Upper lobe of left lung (tissue), 6 donors: ENCODE measurements at regions not wholly inside any gene's neighbourhood (a gene's known extent, or its start where the extent isn't known, plus 50 kb on each side); places are given as distances from the start of the nearest gene placed in this dataset.
A peak's percentile ranks its signal among the peaks of the same experiment; 100 is the strongest.

Experiments used
- ATAC-seq, 2 donors: fragments of 200-7000 bp; cut with Tn5 transposase; one replicate each; pipeline ENCODE4 v1.9.1; 2022; ENCODE audit warnings: mild to moderate bottlenecking in 2 of 2, moderate library complexity in 2 of 2; ENCODE audit not compliant: low FRiP score in 2 of 2
- DNase-seq, 2 donors: peaks; one replicate each; pipeline ENCODE4 v3.0.0-alpha.2; 2019 to 2020
- H3K27ac ChIP-seq, 4 donors: fragments of 200-600 bp; sonication (generic); one replicate each; pipeline ENCODE4 v1.5.1; 2016 to 2019
- H3K27me3 ChIP-seq, 4 donors: fragments of 200-600 bp; sonication (generic); one replicate each; pipeline ENCODE4 v1.5.1; 2017 to 2019
- H3K36me3 ChIP-seq, 4 donors: fragments of 200-600 bp; sonication (generic); one replicate each; pipeline ENCODE4 v1.5.1; 2016 to 2019
- H3K4me1 ChIP-seq, 4 donors: fragments of 200-600 bp; sonication (generic); one replicate each; pipeline ENCODE4 v1.5.1; 2018 to 2019
- H3K4me3 ChIP-seq, 4 donors: fragments of 200-600 bp; sonication (generic); one replicate each; pipeline ENCODE4 v1.5.1; 2017 to 2019; ENCODE audit warnings: mild to moderate bottlenecking in 2 of 4, moderate library complexity in 1 of 4
- H3K9me3 ChIP-seq, 4 donors: fragments of 200-600 bp; sonication (generic); one replicate each; pipeline ENCODE4 v1.5.1; 2018 to 2019
- CTCF ChIP-seq, 6 experiments: fragments of 450-650 bp in 4 of 6; fragments of 200-600 bp in 2 of 6; sonication (generic) in 2 of 6; IDR thresholded peaks; one replicate each; pipeline ENCODE4 v1.5.1; 2016 to 2019; ENCODE audit warnings: antibody characterized with exemption in 6 of 6
- EP300 ChIP-seq, 4 donors: sonication (generic); formaldehyde crosslinking; IDR thresholded peaks; one replicate each; pipeline ENCODE4 v1.5.1; 2017; ENCODE audit warnings: antibody characterized with exemption in 4 of 4, control low read depth in 2 of 4
- POLR2A ChIP-seq, 4 donors: fragments of 450-650 bp; IDR thresholded peaks; one replicate each; pipeline ENCODE4 v1.5.1; 2016 to 2017; ENCODE audit warnings: antibody characterized with exemption in 4 of 4, mild to moderate bottlenecking in 2 of 4
- POLR2AphosphoS5 ChIP-seq, 2 donors: sonication (generic); formaldehyde crosslinking; IDR thresholded peaks; one replicate each; pipeline ENCODE4 v1.5.1; 2017; ENCODE audit warnings: antibody characterized with exemption in 2 of 2
- WGBS, 2 donors: methylation state at CpG; one replicate each; pipeline ENCODE4 v1.1.5; 2017 to 2018; 5-methylcytosine and 5-hydroxymethylcytosine counted together
- donor health status: DM: no; HTN: no; CAD: no; lungs with moderate emphysema.
- donor health status: DM: no; HTN: yes; CAD: no; lungs with severe emphysema.

- TF ChIP-seq EP300 (IDR thresholded peaks at IDR 0.05): no peak
- TF ChIP-seq CTCF (IDR thresholded peaks at IDR 0.05): no peak
- no peak for TF ChIP-seq POLR2AphosphoS5 (IDR thresholded peaks at IDR 0.05)
- TF ChIP-seq POLR2A (IDR thresholded peaks at IDR 0.05): no peak
- DNase-seq: no peak
- no peak for ATAC-seq
- WGBS, 2 donors: 90 to 92% methylated on average over 5 of the region's 5 CpGs
- Histone ChIP-seq H3K4me3 (no peak overlapping the region), H3K27ac (no peak overlapping the region), H3K27me3 (no peaks in the 10 kb centered on the region), H3K9me3 (peaks cover 0 to 19% (median 8%) of the 10 kb centered on the region in 4 donors), H3K4me1 (no peaks in the 10 kb centered on the region), H3K36me3 (no peaks in the 10 kb centered on the region)
These were observed 458.8 kb downstream of the SPATA31D1 start for GRCh38 chr9:82447343-82447742.

- Histone ChIP-seq H3K9me3 (peaks cover 0 to 19% (median 8%) of the 10 kb centered on the region in 4 donors), H3K27me3 (no peaks in the 10 kb centered on the region), H3K4me1 (no peaks in the 10 kb centered on the region), H3K36me3 (no peaks in the 10 kb centered on the region), H3K27ac (no peak overlapping the region), H3K4me3 (no peak overlapping the region)
- no peak for DNase-seq
- ATAC-seq: no peak
- TF ChIP-seq EP300 (IDR thresholded peaks at IDR 0.05) (no peak), CTCF (IDR thresholded peaks at IDR 0.05) (no peak), POLR2A (IDR thresholded peaks at IDR 0.05) (no peak), POLR2AphosphoS5 (IDR thresholded peaks at IDR 0.05) (no peak)
These were observed 461.4 kb downstream of the SPATA31D1 start for GRCh38 chr9:82449986-82450385.

GRCh38 chr9:82454509-82455190, 466.1 kb downstream of the SPATA31D1 start:
- Histone ChIP-seq H3K4me1 (no peaks in the 10 kb centered on the region), H3K4me3 (no peak overlapping the region), H3K27ac (no peak overlapping the region), H3K27me3 (no peaks in the 10 kb centered on the region), H3K9me3 (peaks cover 0 to 3% (median 0%) of the 10 kb centered on the region in 4 donors), H3K36me3 (no peaks in the 10 kb centered on the region)
- no peak for TF ChIP-seq POLR2A (IDR thresholded peaks at IDR 0.05)
- DNase-seq (no peak), ATAC-seq (no peak)
- 78 to 85% methylated on average over 3 of the region's 3 CpGs for WGBS, 2 donors

- WGBS, 2 donors: 73 to 75% methylated on average over 1 of the region's 1 CpG
- ATAC-seq: no peak
- TF ChIP-seq POLR2A (IDR thresholded peaks at IDR 0.05): no peak
- no peak for TF ChIP-seq POLR2AphosphoS5 (IDR thresholded peaks at IDR 0.05)
- TF ChIP-seq CTCF (IDR thresholded peaks at IDR 0.05): no peak
- no peak for TF ChIP-seq EP300 (IDR thresholded peaks at IDR 0.05)
These were observed 468.1 kb downstream of the SPATA31D1 start for GRCh38 chr9:82456642-82457041.

GRCh38 chr9:82457298-82457697, 468.7 kb downstream of the SPATA31D1 start:
- peak in 1 of 4 donors; percentile 13 for TF ChIP-seq EP300 (IDR thresholded peaks at IDR 0.05)
- no peak for TF ChIP-seq POLR2AphosphoS5 (IDR thresholded peaks at IDR 0.05)
- Histone ChIP-seq H3K4me1 (no peaks in the 10 kb centered on the region), H3K27me3 (no peaks in the 10 kb centered on the region), H3K36me3 (no peaks in the 10 kb centered on the region), H3K27ac (no peak overlapping the region), H3K4me3 (no peak overlapping the region), H3K9me3 (no peaks in the 10 kb centered on the region)
- 49 to 75% methylated on average over 2 of the region's 2 CpGs for WGBS, 2 donors
- ATAC-seq (no peak), DNase-seq (peak in 1 of 2 donors; percentile 40)

More at GRCh38 chr9:82456642-82457041, 468.1 kb downstream of the SPATA31D1 start:
- Histone ChIP-seq H3K4me1 (no peaks in the 10 kb centered on the region), H3K27ac (no peak overlapping the region), H3K36me3 (no peaks in the 10 kb centered on the region), H3K9me3 (no peaks in the 10 kb centered on the region), H3K4me3 (no peak overlapping the region), H3K27me3 (no peaks in the 10 kb centered on the region)
- no peak for DNase-seq

GRCh38 chr9:82457891-82458290, 469.3 kb downstream of the SPATA31D1 start:
- H3K4me3 ChIP-seq: no peak overlapping the region
- ATAC-seq: no peak
- 63 to 74% methylated on average over 5 of the region's 5 CpGs for WGBS, 2 donors
- H3K27ac ChIP-seq: no peak overlapping the region
- no peaks in the 10 kb centered on the region for H3K27me3 ChIP-seq
- TF ChIP-seq POLR2AphosphoS5 (IDR thresholded peaks at IDR 0.05): no peak
- TF ChIP-seq CTCF (IDR thresholded peaks at IDR 0.05): no peak
- TF ChIP-seq POLR2A (IDR thresholded peaks at IDR 0.05): no peak
- no peak for TF ChIP-seq EP300 (IDR thresholded peaks at IDR 0.05)
- DNase-seq: no peak
- H3K9me3 ChIP-seq: no peaks in the 10 kb centered on the region
- H3K36me3 ChIP-seq: no peaks in the 10 kb centered on the region
- H3K4me1 ChIP-seq: no peaks in the 10 kb centered on the region
